Gastroesophageal sphincter (tissue), 3 donors: ENCODE measurements at regions not wholly inside any gene's neighbourhood (a gene's known extent, or its start where the extent isn't known, plus 50 kb on each side); places are given as distances from the start of the nearest gene placed in this dataset.

Experiments used
- CTCF ChIP-seq, 4 experiments: fragments of 200-600 bp in 2 of 4; fragments of 450-650 bp in 2 of 4; sonication (generic) in 1 of 4; IDR thresholded peaks; one replicate each; pipeline ENCODE4 v1.5.1; 2017 to 2019; ENCODE audit warnings: antibody characterized with exemption in 4 of 4, mild to moderate bottlenecking in 2 of 4, moderate library complexity in 2 of 4
- EP300 ChIP-seq: sonication (generic); formaldehyde crosslinking; IDR thresholded peaks from one replicate; pipeline ENCODE4 v1.6.1; 2017; ENCODE audit warnings: antibody characterized with exemption, mild to moderate bottlenecking

GRCh38 chr3:187971629-187972028, 182.3 kb upstream of the LPP start:
- TF ChIP-seq CTCF (IDR thresholded peaks at IDR 0.05), result no peak
- no peak for TF ChIP-seq EP300
